Breast epithelium (tissue), 4 donors: ENCODE measurements at regions not wholly inside any gene's neighbourhood (a gene's known extent, or its start where the extent isn't known, plus 50 kb on each side); places are given as distances from the start of the nearest gene placed in this dataset.
"Not testable (repeated sequence)": the region's sequence is repeated elsewhere in the genome, so short reads cannot be mapped to it uniquely, and the experiment has no call there.

ENCODE experiments used
- DNase-seq, 2 donors: peaks; one replicate each; pipeline ENCODE4 v3.0.0-alpha.2; 2019; ENCODE audit warnings: low spot score in 2 of 2
- H3K27ac ChIP-seq, 2 donors: fragments of 200-600 bp; sonication (generic) in 1 of 2; one replicate each; pipeline ENCODE4 v1.5.1; 2016 to 2019; ENCODE audit warnings: mild to moderate bottlenecking in 1 of 2
- H3K27me3 ChIP-seq, 2 donors: fragments of 200-600 bp; sonication (generic) in 1 of 2; one replicate each; pipeline versions ENCODE4 v1.5.1 to v1.6.0; 2017 to 2019; ENCODE audit warnings: control low read depth in 1 of 2, mild to moderate bottlenecking in 1 of 2
- H3K36me3 ChIP-seq: fragments of 200-600 bp; one replicate; pipeline ENCODE4 v1.5.1; 2019
- H3K4me1 ChIP-seq, 2 donors: fragments of 200-600 bp; sonication (generic); one replicate each; pipeline ENCODE4 v1.5.1; 2016 to 2019; ENCODE audit warnings: control low read depth in 1 of 2
- H3K4me3 ChIP-seq, 3 donors: fragments of 200-600 bp; sonication (generic); 1 replicate in 2 of 3; 2 replicates in 1 of 3; pipeline ENCODE4 v1.5.1; 2016 to 2019; ENCODE audit warnings: mild to moderate bottlenecking in 3 of 3, moderate library complexity in 2 of 3
- H3K9me3 ChIP-seq, 2 donors: fragments of 200-600 bp; sonication (generic) in 1 of 2; one replicate each; pipeline ENCODE4 v1.5.1; 2016 to 2019; ENCODE audit warnings: control low read depth in 1 of 2
- CTCF ChIP-seq, 3 donors: fragments of 450-650 bp; IDR thresholded peaks; one replicate each; pipeline ENCODE4 v1.5.1; 2016 to 2017; ENCODE audit warnings: antibody characterized with exemption in 3 of 3, mild to moderate bottlenecking in 3 of 3, moderate library complexity in 3 of 3
- POLR2A ChIP-seq: fragments of 450-650 bp; IDR thresholded peaks from one replicate; pipeline ENCODE4 v1.6.1; 2016; ENCODE audit warnings: antibody characterized with exemption, mild to moderate bottlenecking, moderate library complexity
- POLR2AphosphoS5 ChIP-seq, 3 donors: sonication (generic); formaldehyde crosslinking; IDR thresholded peaks; one replicate each; pipeline ENCODE4 v1.6.1; 2017; ENCODE audit warnings: antibody characterized with exemption in 3 of 3
- intact Hi-C: fragments of 100-400 bp; cut with DNase I; formaldehyde crosslinking; loops from one replicate; pipeline ENCODE4 v1.15.1; 2023; ENCODE audit warnings: low total_unique reads

GRCh38 chr1:105626276-105626987, 1430.0 kb upstream of the PRMT6 start:
- peaks cover 5% of the 10 kb centered on the region for H3K36me3 ChIP-seq
- intact Hi-C loops: no loop called here
- no peaks in the 10 kb centered on the region for H3K4me1 ChIP-seq
- no peaks in the 10 kb centered on the region for H3K9me3 ChIP-seq
- H3K4me3 ChIP-seq: no peak overlapping the region
- TF ChIP-seq POLR2AphosphoS5 (IDR thresholded peaks at IDR 0.05): no peak
- TF ChIP-seq CTCF (IDR thresholded peaks at IDR 0.05): no peak
- no peak for TF ChIP-seq POLR2A
- no peaks in the 10 kb centered on the region for H3K27me3 ChIP-seq
- H3K27ac ChIP-seq: no peak overlapping the region
- DNase-seq: no peak

- H3K27me3 ChIP-seq, DNase-seq, intact Hi-C loops, H3K27ac ChIP-seq, H3K4me1 ChIP-seq, H3K4me3 ChIP-seq, H3K36me3 ChIP-seq, H3K9me3 ChIP-seq: not testable (repeated sequence)
Measured at GRCh38 chr1:105631153-105631744, 1425.2 kb upstream of the PRMT6 start.

- TF ChIP-seq CTCF (IDR thresholded peaks at IDR 0.05) (no peak), POLR2AphosphoS5 (IDR thresholded peaks at IDR 0.05) (no peak), POLR2A (no peak)
- DNase-seq: no peak
- H3K9me3 ChIP-seq: peaks cover 0 to 4% of the 10 kb centered on the region in 2 donors
- H3K36me3 ChIP-seq: no peaks in the 10 kb centered on the region
- no peaks in the 10 kb centered on the region for H3K27me3 ChIP-seq
- intact Hi-C loops: no loop called here
- no peaks in the 10 kb centered on the region for H3K4me1 ChIP-seq
- no peak overlapping the region for H3K4me3 ChIP-seq
- H3K27ac ChIP-seq: no peak overlapping the region
Measured at GRCh38 chr1:105632342-105633196, 1423.9 kb upstream of the PRMT6 start.

- TF ChIP-seq CTCF (IDR thresholded peaks at IDR 0.05) (no peak), POLR2A (no peak), POLR2AphosphoS5 (IDR thresholded peaks at IDR 0.05) (no peak)
- H3K27me3 ChIP-seq: no peaks in the 10 kb centered on the region
- no peaks in the 10 kb centered on the region for H3K36me3 ChIP-seq
- no peak overlapping the region for H3K4me3 ChIP-seq
- no peak overlapping the region for H3K27ac ChIP-seq
- intact Hi-C loops: no loop called here
- peaks cover 0 to 4% of the 10 kb centered on the region in 2 donors for H3K9me3 ChIP-seq
- no peaks in the 10 kb centered on the region for H3K4me1 ChIP-seq
- no peak for DNase-seq
Measured at GRCh38 chr1:105636052-105636451, 1420.4 kb upstream of the PRMT6 start.

GRCh38 chr1:105641407-105641806, 1415.1 kb upstream of the PRMT6 start:
- intact Hi-C loops: no loop called here
- H3K27ac ChIP-seq: no peak overlapping the region

More at GRCh38 chr1:105641407-105641806, 1415.1 kb upstream of the PRMT6 start:
- no peak for DNase-seq
- TF ChIP-seq POLR2A (no peak), POLR2AphosphoS5 (IDR thresholded peaks at IDR 0.05) (no peak), CTCF (IDR thresholded peaks at IDR 0.05) (no peak)
- Histone ChIP-seq H3K4me1 (no peaks in the 10 kb centered on the region), H3K36me3 (no peaks in the 10 kb centered on the region), H3K9me3 (no peaks in the 10 kb centered on the region), H3K27me3 (no peaks in the 10 kb centered on the region), H3K4me3 (no peak overlapping the region)
